HEK293 (cell line): ENCODE measurements at regions not wholly inside any gene's neighbourhood (a gene's known extent, or its start where the extent isn't known, plus 50 kb on each side); places are given as distances from the start of the nearest gene placed in this dataset.

ENCODE experiments used
- CTCF ChIA-PET: fragments of 350-600 bp; formaldehyde crosslinking; extraction: SDS; loops from one replicate; lab custom pipeline; 2021; ENCODE audit warnings: antibody characterized with exemption; lab: Yijun Ruan, JAX
- POLR2A ChIA-PET: fragments of 300-600 bp; formaldehyde crosslinking; extraction: SDS; loops from one replicate; lab custom pipeline; 2020; ENCODE audit warnings: antibody characterized with exemption, inconsistent platforms; lab: Yijun Ruan, JAX
- H3K27ac ChIP-seq: fragments of 200-500 bp; sonication (Bioruptor generic); 2 replicates; pipeline ENCODE4 v1.5.1; 2014; ENCODE audit warnings: low read depth, low read length, control low read depth, inconsistent platforms; ENCODE audit errors: extremely low read depth
- H3K36me3 ChIP-seq, 2 experiments: fragments of 200-500 bp in 1 of 2; sonication (Bioruptor generic) in 1 of 2; 1 replicate in 1 of 2; 2 replicates in 1 of 2; pipeline ENCODE4 v1.5.1; 2014 to 2017; ENCODE audit warnings: inconsistent platforms in 2 of 2, low read length in 2 of 2; ENCODE audit not compliant: control insufficient read depth in 2 of 2, insufficient read depth in 1 of 2
- H3K4me1 ChIP-seq: fragments of 200-500 bp; sonication (Bioruptor generic); 2 replicates; pipeline ENCODE4 v1.5.1; 2014; ENCODE audit warnings: mild to moderate bottlenecking, low read length, inconsistent platforms; ENCODE audit not compliant: control insufficient read depth, insufficient read depth
- H3K4me3 ChIP-seq: 2 replicates; pipeline ENCODE4 v1.5.1; 2011; ENCODE audit warnings: low read depth, mild to moderate bottlenecking, control low read depth, low read length, moderate library complexity
- H3K9me3 ChIP-seq: fragments of 200-500 bp; sonication (Bioruptor generic); 2 replicates; pipeline ENCODE4 v1.5.1; 2014; ENCODE audit warnings: low read depth, low read length, inconsistent platforms; ENCODE audit not compliant: control insufficient read depth, insufficient read depth
- GLIS1 ChIP-seq: fragments of 450-650 bp; formaldehyde crosslinking; IDR thresholded peaks from 2 replicates; pipeline ENCODE4 v1.5.1; 2016; ENCODE audit warnings: missing biosample characterization, missing genetic modification characterization
- GLIS2 ChIP-seq: fragments of 450-650 bp; formaldehyde crosslinking; IDR thresholded peaks from 2 replicates; pipeline ENCODE4 v1.5.1; 2016; ENCODE audit warnings: missing biosample characterization, missing genetic modification characterization
- OSR2 ChIP-seq: fragments of 450-650 bp; formaldehyde crosslinking; IDR thresholded peaks from 2 replicates; pipeline ENCODE4 v1.5.1; 2016; ENCODE audit warnings: missing biosample characterization, missing genetic modification characterization
- PBX3 ChIP-seq: sonication (generic); formaldehyde crosslinking; IDR thresholded peaks from 2 replicates; pipeline ENCODE4 v1.8.1; 2022; ENCODE audit warnings: mild to moderate bottlenecking, moderate library complexity, missing genetic modification reagents
- SP3 ChIP-seq: fragments of 450-650 bp; formaldehyde crosslinking; IDR thresholded peaks from 2 replicates; pipeline ENCODE4 v1.5.1; 2016; ENCODE audit warnings: missing biosample characterization, missing genetic modification characterization
- ZBTB11 ChIP-seq: fragments of 450-650 bp; formaldehyde crosslinking; conservative IDR thresholded peaks from 2 replicates; pipeline ENCODE4 v1.5.1; 2016; ENCODE audit warnings: low read depth, missing biosample characterization, missing genetic modification characterization
- ZFP3 ChIP-seq: fragments of 450-650 bp; formaldehyde crosslinking; IDR thresholded peaks from 2 replicates; pipeline ENCODE4 v1.5.1; 2016; ENCODE audit warnings: low read depth, missing biosample characterization, missing genetic modification characterization
- ZFP41 ChIP-seq: fragments of 450-650 bp; formaldehyde crosslinking; IDR thresholded peaks from 2 replicates; pipeline ENCODE4 v1.5.1; 2016; ENCODE audit warnings: missing biosample characterization, missing genetic modification characterization, borderline replicate concordance
- ZNF16 ChIP-seq: fragments of 450-650 bp; formaldehyde crosslinking; IDR thresholded peaks from 2 replicates; pipeline ENCODE4 v1.5.1; 2016; ENCODE audit warnings: low read depth, missing biosample characterization, missing genetic modification characterization
- ZNF2 ChIP-seq: fragments of 450-650 bp; formaldehyde crosslinking; IDR thresholded peaks from 2 replicates; pipeline ENCODE4 v1.5.1; 2016; ENCODE audit warnings: missing biosample characterization, missing genetic modification characterization
- ZNF202 ChIP-seq: fragments of 450-650 bp; formaldehyde crosslinking; IDR thresholded peaks from 2 replicates; pipeline ENCODE4 v1.5.1; 2016; ENCODE audit warnings: missing biosample characterization, missing genetic modification characterization, borderline replicate concordance
- ZNF248 ChIP-seq: fragments of 450-650 bp; formaldehyde crosslinking; IDR thresholded peaks from 2 replicates; pipeline ENCODE4 v1.5.1; 2017; ENCODE audit warnings: missing biosample characterization, missing genetic modification characterization
- ZNF280D ChIP-seq: fragments of 450-650 bp; formaldehyde crosslinking; IDR thresholded peaks from 2 replicates; pipeline ENCODE4 v1.5.1; 2016; ENCODE audit warnings: missing biosample characterization, missing genetic modification characterization
- ZNF302 ChIP-seq: fragments of 450-650 bp; formaldehyde crosslinking; IDR thresholded peaks from 2 replicates; pipeline ENCODE4 v1.5.1; 2016; ENCODE audit warnings: missing biosample characterization, missing genetic modification characterization, low read depth
- ZNF518A ChIP-seq: fragments of 450-650 bp; formaldehyde crosslinking; conservative IDR thresholded peaks from 2 replicates; pipeline ENCODE4 v1.5.1; 2016; ENCODE audit warnings: low read depth, missing biosample characterization, missing genetic modification characterization
- ZNF529 ChIP-seq: fragments of 450-650 bp; formaldehyde crosslinking; IDR thresholded peaks from 2 replicates; pipeline ENCODE4 v1.5.1; 2017; ENCODE audit warnings: missing genetic modification characterization, missing biosample characterization; ENCODE audit not compliant: insufficient replicate concordance
- ZNF548 ChIP-seq: fragments of 450-650 bp; formaldehyde crosslinking; IDR thresholded peaks from 2 replicates; pipeline ENCODE4 v1.5.1; 2016; ENCODE audit warnings: missing biosample characterization, missing genetic modification characterization
- ZNF558 ChIP-seq: fragments of 450-650 bp; formaldehyde crosslinking; IDR thresholded peaks from 2 replicates; pipeline ENCODE4 v1.5.1; 2016; ENCODE audit warnings: missing biosample characterization, missing genetic modification characterization
- ZNF664 ChIP-seq: fragments of 450-650 bp; formaldehyde crosslinking; IDR thresholded peaks from 2 replicates; pipeline ENCODE4 v1.5.1; 2016; ENCODE audit warnings: missing biosample characterization, missing genetic modification characterization
- ZSCAN4 ChIP-seq: fragments of 450-650 bp; formaldehyde crosslinking; IDR thresholded peaks from 2 replicates; pipeline ENCODE4 v1.5.1; 2017; ENCODE audit warnings: missing biosample characterization, missing genetic modification characterization

GRCh38 chr12:90502070-90502469 is 452.9 kb downstream of the CCER1 start (continued):
- no peak for TF ChIP-seq ZNF518A (tag by site-specific recombination)
- no peak for TF ChIP-seq ZNF248 (tag by site-specific recombination)
- TF ChIP-seq OSR2 (tag by site-specific recombination), result no peak
- TF ChIP-seq ZNF2, result no peak
- no peak for TF ChIP-seq ZNF664 (tag by site-specific recombination)
- no peak for TF ChIP-seq SP3 (tag by site-specific recombination)
- no peak for TF ChIP-seq GLIS1 (tag by site-specific recombination)
- TF ChIP-seq ZFP41 (tag by site-specific recombination), result no peak
- TF ChIP-seq ZNF548, result no peak
- no peak for TF ChIP-seq ZNF202 (tag by site-specific recombination)
- no peak for TF ChIP-seq PBX3 (CRISPR knock-in tag)
- no peak for TF ChIP-seq ZNF302 (tag by site-specific recombination)
- TF ChIP-seq GLIS2 (tag by site-specific recombination), result no peak
- TF ChIP-seq ZFP3 (tag by site-specific recombination), result no peak

- no peaks in the 10 kb centered on the region for H3K9me3 ChIP-seq
- H3K4me1 ChIP-seq, result no peaks in the 10 kb centered on the region
- no peak overlapping the region for H3K27ac ChIP-seq
- POLR2A ChIA-PET, result no interaction called here
- no peak for TF ChIP-seq ZNF280D (tag by site-specific recombination)
- no peak for TF ChIP-seq GLIS2 (tag by site-specific recombination)
- TF ChIP-seq ZNF529 (tag by site-specific recombination), result no peak
- no peak for TF ChIP-seq ZNF558 (tag by site-specific recombination)
- TF ChIP-seq ZNF16 (tag by site-specific recombination), result no peak
- TF ChIP-seq ZNF548, result no peak
- no peak for TF ChIP-seq ZBTB11 (tag by site-specific recombination)
- TF ChIP-seq ZSCAN4 (tag by site-specific recombination), result no peak
- H3K4me3 ChIP-seq, result no peak overlapping the region
- no peaks in the 10 kb centered on the region for H3K36me3 ChIP-seq
- CTCF ChIA-PET, result no interaction called here
Measured at GRCh38 chr12:90501412-90501811, 453.6 kb downstream of the CCER1 start.
